AG09309 (cell line): ENCODE measurements at regions not wholly inside any gene's neighbourhood (a gene's known extent, or its start where the extent isn't known, plus 50 kb on each side); places are given as distances from the start of the nearest gene placed in this dataset.

Experiments used
- DNase-seq: peaks from one replicate; pipeline ENCODE4 v3.0.0-alpha.2; 2010; ENCODE audit warnings: low read depth
- H3K4me3 ChIP-seq: 2 replicates; pipeline ENCODE4 v1.5.1; 2011; ENCODE audit warnings: mild to moderate bottlenecking, low read depth, low read length, moderate library complexity; ENCODE audit not compliant: control insufficient read depth
- TF ChIP-seq, protein P1 (sequence below): IDR thresholded peaks from 2 replicates; pipeline ENCODE4 v1.5.1; 2011; ENCODE audit warnings: mild to moderate bottlenecking, low read depth, low read length, inconsistent platforms; ENCODE audit not compliant: insufficient read depth, control insufficient read depth; ENCODE audit errors: missing control alignments

GRCh38 chr3:20742903-20743552 lies 557.0 kb upstream of the SGO1 start:
- DNase-seq, result no peak
- H3K4me3 ChIP-seq, result no peak overlapping the region
- TF ChIP-seq, protein P1, sequence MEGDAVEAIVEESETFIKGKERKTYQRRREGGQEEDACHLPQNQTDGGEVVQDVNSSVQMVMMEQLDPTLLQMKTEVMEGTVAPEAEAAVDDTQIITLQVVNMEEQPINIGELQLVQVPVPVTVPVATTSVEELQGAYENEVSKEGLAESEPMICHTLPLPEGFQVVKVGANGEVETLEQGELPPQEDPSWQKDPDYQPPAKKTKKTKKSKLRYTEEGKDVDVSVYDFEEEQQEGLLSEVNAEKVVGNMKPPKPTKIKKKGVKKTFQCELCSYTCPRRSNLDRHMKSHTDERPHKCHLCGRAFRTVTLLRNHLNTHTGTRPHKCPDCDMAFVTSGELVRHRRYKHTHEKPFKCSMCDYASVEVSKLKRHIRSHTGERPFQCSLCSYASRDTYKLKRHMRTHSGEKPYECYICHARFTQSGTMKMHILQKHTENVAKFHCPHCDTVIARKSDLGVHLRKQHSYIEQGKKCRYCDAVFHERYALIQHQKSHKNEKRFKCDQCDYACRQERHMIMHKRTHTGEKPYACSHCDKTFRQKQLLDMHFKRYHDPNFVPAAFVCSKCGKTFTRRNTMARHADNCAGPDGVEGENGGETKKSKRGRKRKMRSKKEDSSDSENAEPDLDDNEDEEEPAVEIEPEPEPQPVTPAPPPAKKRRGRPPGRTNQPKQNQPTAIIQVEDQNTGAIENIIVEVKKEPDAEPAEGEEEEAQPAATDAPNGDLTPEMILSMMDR, result no peak

GRCh38 chr3:20741381-20741780 lies 555.4 kb upstream of the SGO1 start:
- TF ChIP-seq, protein P1, result no peak
- no peak for DNase-seq
- no peak overlapping the region for H3K4me3 ChIP-seq

GRCh38 chr3:20739814-20740213 lies 553.8 kb upstream of the SGO1 start:
- TF ChIP-seq, protein P1, result no peak
- no peak for DNase-seq
- H3K4me3 ChIP-seq, result no peak overlapping the region

DNA sequence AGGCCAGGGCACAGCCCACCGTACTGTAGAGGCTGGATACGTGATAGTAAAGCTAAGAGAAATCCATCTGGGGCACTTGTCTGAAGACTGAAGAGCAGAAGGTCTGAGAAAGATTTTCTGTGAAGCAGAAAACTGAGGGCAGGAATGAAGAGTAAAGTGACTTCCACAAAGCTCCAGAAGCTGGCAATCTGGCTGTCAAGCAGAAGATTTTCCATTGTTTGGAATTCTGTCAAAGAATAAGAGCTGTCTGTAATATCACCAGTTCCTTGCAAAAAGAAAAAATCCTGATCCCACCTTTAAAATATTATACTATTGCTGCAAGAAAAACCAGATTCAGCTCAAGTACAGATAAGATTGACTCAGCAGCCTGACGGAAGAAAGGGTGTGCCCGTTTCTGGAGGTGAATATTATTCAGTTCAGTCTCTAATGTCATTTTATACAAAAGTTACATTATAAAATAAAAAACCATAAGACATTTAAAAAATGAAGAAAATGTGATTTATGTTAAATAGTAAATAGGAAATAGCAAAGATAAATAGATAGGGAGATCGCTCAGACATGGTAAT lies 550.4 kb upstream of the SGO1 start:
- TF ChIP-seq, protein P1, result no peak
- no peak for DNase-seq
- no peak overlapping the region for H3K4me3 ChIP-seq

DNA sequence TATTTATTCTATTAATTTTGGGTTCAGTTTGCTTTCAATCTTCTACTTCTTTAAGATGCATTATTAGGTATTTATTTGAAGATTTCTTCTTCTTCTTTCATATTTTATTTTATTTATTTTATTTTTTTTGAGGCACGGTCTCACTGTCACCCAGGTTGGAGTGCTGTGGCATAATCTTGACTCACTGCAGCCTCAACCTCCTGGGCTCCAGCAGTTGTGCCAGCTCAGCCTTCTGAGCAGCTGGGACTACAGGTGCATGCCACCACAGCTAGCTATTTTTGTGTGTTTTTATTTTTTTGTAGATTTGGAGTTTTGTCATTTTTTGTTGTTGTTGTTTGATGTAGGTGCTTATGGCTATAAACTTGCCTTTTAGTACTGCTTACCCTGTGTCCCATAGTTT lies 543.2 kb upstream of the SGO1 start:
- DNase-seq, result no peak
- TF ChIP-seq, protein P1, result no peak
- no peak overlapping the region for H3K4me3 ChIP-seq

GRCh38 chr3:20726786-20727185 lies 540.8 kb upstream of the SGO1 start:
- H3K4me3 ChIP-seq, result no peak overlapping the region
- TF ChIP-seq, protein P1, result no peak
- no peak for DNase-seq
